Karpas-422 (cell line): ENCODE measurements at regions not wholly inside any gene's neighbourhood (a gene's known extent, or its start where the extent isn't known, plus 50 kb on each side); places are given as distances from the start of the nearest gene placed in this dataset.
"Not testable (repeated sequence)": the region's sequence is repeated elsewhere in the genome, so short reads cannot be mapped to it uniquely, and the experiment has no call there.

Experiments
- DNase-seq: peaks from one replicate; pipeline ENCODE4 v3.0.0-alpha.2; 2015
- H2AFZ ChIP-seq: fragments of 200-600 bp; sonication (generic); 2 replicates; pipeline ENCODE4 v1.6.1; 2014; ENCODE audit warnings: antibody characterized with exemption, low read length, mixed read lengths
- H3K27ac ChIP-seq: fragments of 200-600 bp; sonication (generic); 2 replicates; pipeline ENCODE4 v1.5.1; 2014; ENCODE audit warnings: mild to moderate bottlenecking, low read length, moderate library complexity
- H3K27me3 ChIP-seq: fragments of 200-600 bp; sonication (generic); 2 replicates; pipeline ENCODE4 v1.6.1; 2014; ENCODE audit warnings: low read length, mixed read lengths
- H3K36me3 ChIP-seq: fragments of 200-600 bp; sonication (generic); 2 replicates; pipeline ENCODE4 v1.6.1; 2014; ENCODE audit warnings: low read length, mixed read lengths; ENCODE audit not compliant: insufficient read depth
- H3K4me1 ChIP-seq: fragments of 200-600 bp; sonication (generic); 2 replicates; pipeline ENCODE4 v1.6.1; 2014; ENCODE audit warnings: mild to moderate bottlenecking, low read length, mixed read lengths
- H3K4me2 ChIP-seq: fragments of 200-600 bp; sonication (generic); 2 replicates; pipeline ENCODE4 v1.6.1; 2014; ENCODE audit warnings: low read length, low read depth, mild to moderate bottlenecking; ENCODE audit not compliant: poor library complexity, severe bottlenecking
- H3K4me3 ChIP-seq: fragments of 200-600 bp; sonication (generic); 2 replicates; pipeline ENCODE4 v1.5.1; 2014; ENCODE audit warnings: mild to moderate bottlenecking, antibody characterized with exemption, low read length, mixed read lengths
- H3K79me2 ChIP-seq: fragments of 200-600 bp; sonication (generic); 2 replicates; pipeline ENCODE4 v1.6.1; 2014; ENCODE audit warnings: mild to moderate bottlenecking, low read length, mixed read lengths
- H3K9ac ChIP-seq: fragments of 200-600 bp; sonication (generic); 2 replicates; pipeline ENCODE4 v1.6.0; 2014; ENCODE audit warnings: low read length
- H3K9me2 ChIP-seq: fragments of 200-600 bp; sonication (generic), shearing (Covaris generic); replicated peaks from 2 replicates; pipeline ENCODE4 v1.6.0; 2014; ENCODE audit warnings: mild to moderate bottlenecking, low read length, moderate library complexity; ENCODE audit not compliant: insufficient read depth
- H3K9me3 ChIP-seq: fragments of 300-700, 200-600 bp; sonication (generic); 2 replicates; pipeline ENCODE4 v1.6.1; 2014; ENCODE audit warnings: low read length, mixed read lengths
- H4K20me1 ChIP-seq: fragments of 200-600 bp; sonication (generic); 2 replicates; pipeline ENCODE4 v1.6.1; 2014; ENCODE audit warnings: mild to moderate bottlenecking, antibody characterized with exemption, low read length, low read depth; ENCODE audit not compliant: insufficient read depth

- H3K36me3 ChIP-seq = no peaks in the 10 kb centered on the region
- no peak for DNase-seq
- H2AFZ ChIP-seq = no peak overlapping the region
- H3K9me3 ChIP-seq = no peaks in the 10 kb centered on the region
- no peak overlapping the region for H3K27ac ChIP-seq
- no peak overlapping the region for H3K9ac ChIP-seq
- H3K27me3 ChIP-seq = no peaks in the 10 kb centered on the region
- H3K4me2 ChIP-seq = no peak overlapping the region
- H3K4me3 ChIP-seq = no peak overlapping the region
- no peaks in the 10 kb centered on the region for H3K79me2 ChIP-seq
- H3K9me2 ChIP-seq = no peaks in the 10 kb centered on the region
- no peaks in the 10 kb centered on the region for H3K4me1 ChIP-seq
- no peaks in the 10 kb centered on the region for H4K20me1 ChIP-seq
Observed at GRCh38 chr12:114164351-114164750, 198.2 kb upstream of the RBM19 start.

- Histone ChIP-seq H3K27me3 (no peaks in the 10 kb centered on the region), H3K4me3 (no peak overlapping the region), H3K79me2 (no peaks in the 10 kb centered on the region), H3K4me1 (no peaks in the 10 kb centered on the region), H3K9ac (no peak overlapping the region), H3K9me2 (no peaks in the 10 kb centered on the region), H3K9me3 (no peaks in the 10 kb centered on the region), H3K36me3 (no peaks in the 10 kb centered on the region), H4K20me1 (no peaks in the 10 kb centered on the region), H3K27ac (no peak overlapping the region), H3K4me2 (no peak overlapping the region), H2AFZ (no peak overlapping the region)
- DNase-seq = no peak
Observed at GRCh38 chr12:114163771-114164170, 197.6 kb upstream of the RBM19 start.

GRCh38 chr12:114160445-114160844 is 194.3 kb upstream of the RBM19 start:
- Histone ChIP-seq H3K9ac (no peak overlapping the region), H3K4me1 (no peaks in the 10 kb centered on the region), H3K4me2 (no peak overlapping the region), H3K4me3 (no peak overlapping the region), H4K20me1 (no peaks in the 10 kb centered on the region), H3K36me3 (no peaks in the 10 kb centered on the region), H3K79me2 (no peaks in the 10 kb centered on the region), H3K27me3 (no peaks in the 10 kb centered on the region), H3K9me2 (no peaks in the 10 kb centered on the region), H3K27ac (no peak overlapping the region), H2AFZ (no peak overlapping the region), H3K9me3 (no peaks in the 10 kb centered on the region)
- no peak for DNase-seq

GRCh38 chr12:114152890-114153289 is 186.8 kb upstream of the RBM19 start:
- H4K20me1 ChIP-seq = no peaks in the 10 kb centered on the region
- no peaks in the 10 kb centered on the region for H3K36me3 ChIP-seq
- H3K4me3 ChIP-seq = no peak overlapping the region
- H3K4me2 ChIP-seq = no peak overlapping the region
- no peaks in the 10 kb centered on the region for H3K9me2 ChIP-seq
- no peak overlapping the region for H3K27ac ChIP-seq
- H2AFZ ChIP-seq = no peak overlapping the region
- H3K27me3 ChIP-seq = no peaks in the 10 kb centered on the region
- H3K9ac ChIP-seq = no peak overlapping the region
- no peaks in the 10 kb centered on the region for H3K4me1 ChIP-seq
- H3K79me2 ChIP-seq = no peaks in the 10 kb centered on the region
- H3K9me3 ChIP-seq = no peaks in the 10 kb centered on the region
- DNase-seq = no peak

GRCh38 chr12:114152066-114152465 is 185.9 kb upstream of the RBM19 start:
- Histone ChIP-seq H3K9ac (no peak overlapping the region), H3K27ac (no peak overlapping the region), H2AFZ (no peak overlapping the region)

GRCh38 chr12:114150584-114150983 is 184.5 kb upstream of the RBM19 start:
- H3K36me3 ChIP-seq, DNase-seq, H3K9me2 ChIP-seq, H3K27me3 ChIP-seq, H4K20me1 ChIP-seq, H3K9me3 ChIP-seq, H3K79me2 ChIP-seq, H3K9ac ChIP-seq, H2AFZ ChIP-seq, H3K4me1 ChIP-seq, H3K4me3 ChIP-seq, H3K4me2 ChIP-seq, H3K27ac ChIP-seq: not testable (repeated sequence)

More at GRCh38 chr12:114152066-114152465, 185.9 kb upstream of the RBM19 start:
- DNase-seq = no peak
- no peaks in the 10 kb centered on the region for H3K27me3 ChIP-seq
- H3K36me3 ChIP-seq = no peaks in the 10 kb centered on the region
- H3K9me3 ChIP-seq = no peaks in the 10 kb centered on the region
- H4K20me1 ChIP-seq = no peaks in the 10 kb centered on the region
- no peaks in the 10 kb centered on the region for H3K79me2 ChIP-seq
- no peaks in the 10 kb centered on the region for H3K4me1 ChIP-seq
- no peak overlapping the region for H3K4me2 ChIP-seq
- no peaks in the 10 kb centered on the region for H3K9me2 ChIP-seq
- H3K4me3 ChIP-seq = no peak overlapping the region

GRCh38 chr12:114141921-114142564 is 175.9 kb upstream of the RBM19 start:
- H3K4me3 ChIP-seq = no peak overlapping the region
- no peak for DNase-seq
- H3K9me3 ChIP-seq = no peaks in the 10 kb centered on the region
- no peak overlapping the region for H3K4me2 ChIP-seq
- H4K20me1 ChIP-seq = no peaks in the 10 kb centered on the region
- H3K79me2 ChIP-seq = no peaks in the 10 kb centered on the region
- no peaks in the 10 kb centered on the region for H3K4me1 ChIP-seq
- no peak overlapping the region for H3K27ac ChIP-seq
- no peaks in the 10 kb centered on the region for H3K27me3 ChIP-seq
- H3K9me2 ChIP-seq = no peaks in the 10 kb centered on the region
- H2AFZ ChIP-seq = no peak overlapping the region
- no peaks in the 10 kb centered on the region for H3K36me3 ChIP-seq
- no peak overlapping the region for H3K9ac ChIP-seq

GRCh38 chr12:114140576-114140975 is 174.5 kb upstream of the RBM19 start:
- Histone ChIP-seq H3K36me3 (no peaks in the 10 kb centered on the region), H3K9ac (no peak overlapping the region), H3K9me2 (no peaks in the 10 kb centered on the region), H3K27ac (no peak overlapping the region), H3K9me3 (no peaks in the 10 kb centered on the region), H3K27me3 (no peaks in the 10 kb centered on the region), H3K4me1 (no peaks in the 10 kb centered on the region), H3K79me2 (no peaks in the 10 kb centered on the region), H3K4me3 (no peak overlapping the region), H4K20me1 (no peaks in the 10 kb centered on the region), H3K4me2 (no peak overlapping the region), H2AFZ (no peak overlapping the region)
- no peak for DNase-seq

- H3K79me2 ChIP-seq = no peaks in the 10 kb centered on the region
- DNase-seq = no peak
- H3K4me2 ChIP-seq = no peak overlapping the region
- no peaks in the 10 kb centered on the region for H3K9me3 ChIP-seq
- H3K27ac ChIP-seq = no peak overlapping the region
- H3K9ac ChIP-seq = no peak overlapping the region
- H3K9me2 ChIP-seq = no peaks in the 10 kb centered on the region
- no peaks in the 10 kb centered on the region for H4K20me1 ChIP-seq
- H3K27me3 ChIP-seq = no peaks in the 10 kb centered on the region
- no peak overlapping the region for H2AFZ ChIP-seq
- no peaks in the 10 kb centered on the region for H3K4me1 ChIP-seq
- no peaks in the 10 kb centered on the region for H3K36me3 ChIP-seq
- no peak overlapping the region for H3K4me3 ChIP-seq
Observed at GRCh38 chr12:114136631-114137030, 170.5 kb upstream of the RBM19 start.
